SK-N-SH (cell line): ENCODE measurements at regions not wholly inside any gene's neighbourhood (a gene's known extent, or its start where the extent isn't known, plus 50 kb on each side); places are given as distances from the start of the nearest gene placed in this dataset.
"Not testable (repeated sequence)": the region's sequence is repeated elsewhere in the genome, so short reads cannot be mapped to it uniquely, and the experiment has no call there.

ENCODE experiments used
- EZH2phosphoT487 ChIP-seq: fragments of 200-600 bp; sonication (generic); IDR thresholded peaks from 2 replicates; pipeline ENCODE4 v1.6.1; 2017; ENCODE audit warnings: low read depth, mixed run types, mild to moderate bottlenecking, antibody characterized with exemption, moderate library complexity, borderline replicate concordance
- GABPA ChIP-seq: IDR thresholded peaks from 2 replicates; pipeline ENCODE4 v1.4.0; 2012; ENCODE audit warnings: low read depth, mild to moderate bottlenecking
- POLR2AphosphoS5 ChIP-seq: IDR thresholded peaks from 2 replicates; pipeline ENCODE4 v1.6.1; 2012; ENCODE audit warnings: low read depth, low read length
- RCOR1 ChIP-seq: fragments of 150-350 bp; IDR thresholded peaks from 2 replicates; pipeline ENCODE4 v1.6.1; 2017; ENCODE audit warnings: antibody characterized with exemption, low read length
- REST ChIP-seq: IDR thresholded peaks from 2 replicates; pipeline ENCODE4 v1.6.1; 2012; ENCODE audit warnings: mild to moderate bottlenecking, low read depth, low read length, moderate library complexity
- RFX5 ChIP-seq: IDR thresholded peaks from 2 replicates; pipeline ENCODE4 v1.6.1; 2012; ENCODE audit warnings: mild to moderate bottlenecking, improper control_type of control experiment, low read length
- TAF1 ChIP-seq: IDR thresholded peaks from 2 replicates; pipeline ENCODE4 v1.6.1; 2012; ENCODE audit warnings: low read depth, mild to moderate bottlenecking, low read length, moderate library complexity, borderline replicate concordance
- TF ChIP-seq, protein P1 (sequence below): fragments of 200-600 bp; sonication (generic); IDR thresholded peaks from 2 replicates; pipeline ENCODE4 v1.6.1; 2017; ENCODE audit warnings: antibody characterized with exemption, mild to moderate bottlenecking, moderate library complexity
- TF ChIP-seq, protein P2 (sequence below): fragments of 150-350 bp; IDR thresholded peaks from 2 replicates; pipeline ENCODE4 v1.6.1; 2017; ENCODE audit warnings: antibody characterized with exemption, low read length, low read depth, borderline replicate concordance

- not testable (repeated sequence) for TF ChIP-seq RFX5, EZH2phosphoT487, RCOR1, POLR2AphosphoS5, TAF1, REST, GABPA
- TF ChIP-seq, protein P1, sequence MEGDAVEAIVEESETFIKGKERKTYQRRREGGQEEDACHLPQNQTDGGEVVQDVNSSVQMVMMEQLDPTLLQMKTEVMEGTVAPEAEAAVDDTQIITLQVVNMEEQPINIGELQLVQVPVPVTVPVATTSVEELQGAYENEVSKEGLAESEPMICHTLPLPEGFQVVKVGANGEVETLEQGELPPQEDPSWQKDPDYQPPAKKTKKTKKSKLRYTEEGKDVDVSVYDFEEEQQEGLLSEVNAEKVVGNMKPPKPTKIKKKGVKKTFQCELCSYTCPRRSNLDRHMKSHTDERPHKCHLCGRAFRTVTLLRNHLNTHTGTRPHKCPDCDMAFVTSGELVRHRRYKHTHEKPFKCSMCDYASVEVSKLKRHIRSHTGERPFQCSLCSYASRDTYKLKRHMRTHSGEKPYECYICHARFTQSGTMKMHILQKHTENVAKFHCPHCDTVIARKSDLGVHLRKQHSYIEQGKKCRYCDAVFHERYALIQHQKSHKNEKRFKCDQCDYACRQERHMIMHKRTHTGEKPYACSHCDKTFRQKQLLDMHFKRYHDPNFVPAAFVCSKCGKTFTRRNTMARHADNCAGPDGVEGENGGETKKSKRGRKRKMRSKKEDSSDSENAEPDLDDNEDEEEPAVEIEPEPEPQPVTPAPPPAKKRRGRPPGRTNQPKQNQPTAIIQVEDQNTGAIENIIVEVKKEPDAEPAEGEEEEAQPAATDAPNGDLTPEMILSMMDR: not testable (repeated sequence)
- TF ChIP-seq, protein P2, sequence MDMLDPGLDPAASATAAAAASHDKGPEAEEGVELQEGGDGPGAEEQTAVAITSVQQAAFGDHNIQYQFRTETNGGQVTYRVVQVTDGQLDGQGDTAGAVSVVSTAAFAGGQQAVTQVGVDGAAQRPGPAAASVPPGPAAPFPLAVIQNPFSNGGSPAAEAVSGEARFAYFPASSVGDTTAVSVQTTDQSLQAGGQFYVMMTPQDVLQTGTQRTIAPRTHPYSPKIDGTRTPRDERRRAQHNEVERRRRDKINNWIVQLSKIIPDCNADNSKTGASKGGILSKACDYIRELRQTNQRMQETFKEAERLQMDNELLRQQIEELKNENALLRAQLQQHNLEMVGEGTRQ: not testable (repeated sequence)
Measured at GRCh38 chr2:125422198-125422770, 1233.7 kb upstream of the GYPC start.
